Gastrocnemius medialis (tissue), 4 donors: ENCODE measurements at regions not wholly inside any gene's neighbourhood (a gene's known extent, or its start where the extent isn't known, plus 50 kb on each side); places are given as distances from the start of the nearest gene placed in this dataset.

Experiments used
- POLR2A ChIP-seq, 2 donors: fragments of 450-650 bp; IDR thresholded peaks; one replicate each; pipeline ENCODE4 v1.6.1; 2017; ENCODE audit warnings: antibody characterized with exemption in 2 of 2, mild to moderate bottlenecking in 2 of 2, moderate library complexity in 2 of 2
- TF ChIP-seq, protein P1 (sequence below), 5 experiments: fragments of 450-650 bp in 3 of 5; fragments of 200-600 bp in 2 of 5; sonication (generic) in 2 of 5; IDR thresholded peaks in 4 of 5; conservative IDR thresholded peaks in 1 of 5; 1 replicate in 4 of 5; 2 replicates in 1 of 5; pipeline ENCODE4 v1.5.1; 2016 to 2019; ENCODE audit warnings: antibody characterized with exemption in 5 of 5, mild to moderate bottlenecking in 3 of 5, moderate library complexity in 3 of 5

- TF ChIP-seq, protein P1, sequence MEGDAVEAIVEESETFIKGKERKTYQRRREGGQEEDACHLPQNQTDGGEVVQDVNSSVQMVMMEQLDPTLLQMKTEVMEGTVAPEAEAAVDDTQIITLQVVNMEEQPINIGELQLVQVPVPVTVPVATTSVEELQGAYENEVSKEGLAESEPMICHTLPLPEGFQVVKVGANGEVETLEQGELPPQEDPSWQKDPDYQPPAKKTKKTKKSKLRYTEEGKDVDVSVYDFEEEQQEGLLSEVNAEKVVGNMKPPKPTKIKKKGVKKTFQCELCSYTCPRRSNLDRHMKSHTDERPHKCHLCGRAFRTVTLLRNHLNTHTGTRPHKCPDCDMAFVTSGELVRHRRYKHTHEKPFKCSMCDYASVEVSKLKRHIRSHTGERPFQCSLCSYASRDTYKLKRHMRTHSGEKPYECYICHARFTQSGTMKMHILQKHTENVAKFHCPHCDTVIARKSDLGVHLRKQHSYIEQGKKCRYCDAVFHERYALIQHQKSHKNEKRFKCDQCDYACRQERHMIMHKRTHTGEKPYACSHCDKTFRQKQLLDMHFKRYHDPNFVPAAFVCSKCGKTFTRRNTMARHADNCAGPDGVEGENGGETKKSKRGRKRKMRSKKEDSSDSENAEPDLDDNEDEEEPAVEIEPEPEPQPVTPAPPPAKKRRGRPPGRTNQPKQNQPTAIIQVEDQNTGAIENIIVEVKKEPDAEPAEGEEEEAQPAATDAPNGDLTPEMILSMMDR (IDR thresholded peaks at IDR 0.05 in 4 of 5, conservative IDR thresholded peaks at IDR 0.05 in 1 of 5), result no peak
- no peak for TF ChIP-seq POLR2A (IDR thresholded peaks at IDR 0.05)
These were observed 189.3 kb downstream of the POLR1F start for GRCh38 chr7:19519443-19520021.
